ENCODE measurements at regions not wholly inside any gene's neighbourhood (a gene's known extent, or its start where the extent isn't known, plus 50 kb on each side); places are given as distances from the start of the nearest gene placed in this dataset.
A peak's percentile ranks its signal among the peaks of the same experiment; 100 is the strongest.

- DNase-seq (ENCODE audit: low read depth) (no peak), FAIRE-seq (no peak)
- Histone ChIP-seq H3K36me3 (ENCODE audit: control insufficient read depth, insufficient read depth, low read length) (no peaks in the 10 kb centered on the region), H3K27me3 (ENCODE audit: control insufficient read depth, insufficient read depth, low read length) (no peaks in the 10 kb centered on the region), H3K4me3 (ENCODE audit: low read depth, low read length) (no peak overlapping the region)
- TF ChIP-seq CTCF (IDR thresholded peaks at IDR 0.05; ENCODE audit: insufficient read depth, low read length, severe bottlenecking), result peak; percentile 29
Observed at GRCh38 chr2:134122610-134123009, 131.3 kb upstream of the MGAT5 start.

- Histone ChIP-seq H3K4me3 (ENCODE audit: low read depth, low read length) (no peak overlapping the region), H3K36me3 (ENCODE audit: control insufficient read depth, insufficient read depth, low read length) (no peaks in the 10 kb centered on the region), H3K27me3 (ENCODE audit: control insufficient read depth, insufficient read depth, low read length) (no peaks in the 10 kb centered on the region)
- FAIRE-seq (no peak), DNase-seq (ENCODE audit: low read depth) (no peak)
- TF ChIP-seq CTCF (IDR thresholded peaks at IDR 0.05; ENCODE audit: insufficient read depth, low read length, severe bottlenecking), result no peak
Observed at GRCh38 chr2:134123332-134123731, 130.5 kb upstream of the MGAT5 start.

GRCh38 chr2:134124047-134124753, 129.7 kb upstream of the MGAT5 start:
- TF ChIP-seq CTCF (IDR thresholded peaks at IDR 0.05; ENCODE audit: insufficient read depth, low read length, severe bottlenecking), result no peak
- DNase-seq (ENCODE audit: low read depth), result no peak
- Histone ChIP-seq H3K4me3 (ENCODE audit: low read depth, low read length) (no peak overlapping the region), H3K36me3 (ENCODE audit: control insufficient read depth, insufficient read depth, low read length) (no peaks in the 10 kb centered on the region), H3K27me3 (ENCODE audit: control insufficient read depth, insufficient read depth, low read length) (no peaks in the 10 kb centered on the region)
- no peak for FAIRE-seq

- no peaks in the 10 kb centered on the region for H3K27me3 ChIP-seq (ENCODE audit: control insufficient read depth, insufficient read depth, low read length)
- no peak for TF ChIP-seq CTCF (IDR thresholded peaks at IDR 0.05; ENCODE audit: insufficient read depth, low read length, severe bottlenecking)
- H3K4me3 ChIP-seq (ENCODE audit: low read depth, low read length), result no peak overlapping the region
- DNase-seq (ENCODE audit: low read depth) (no peak), FAIRE-seq (no peak)
- H3K36me3 ChIP-seq (ENCODE audit: control insufficient read depth, insufficient read depth, low read length), result no peaks in the 10 kb centered on the region
Observed at GRCh38 chr2:134127496-134127895, 126.4 kb upstream of the MGAT5 start.

- no peaks in the 10 kb centered on the region for H3K27me3 ChIP-seq (ENCODE audit: control insufficient read depth, insufficient read depth, low read length)
- TF ChIP-seq CTCF (IDR thresholded peaks at IDR 0.05; ENCODE audit: insufficient read depth, low read length, severe bottlenecking), result no peak
- no peak overlapping the region for H3K4me3 ChIP-seq (ENCODE audit: low read depth, low read length)
- FAIRE-seq, result no peak
- no peak for DNase-seq (ENCODE audit: low read depth)
- H3K36me3 ChIP-seq (ENCODE audit: control insufficient read depth, insufficient read depth, low read length), result no peaks in the 10 kb centered on the region
Observed at GRCh38 chr2:134128746-134129145, 125.1 kb upstream of the MGAT5 start.

All from bronchial epithelial cell (primary cell).